ENCODE measurements at regions not wholly inside any gene's neighbourhood (a gene's known extent, or its start where the extent isn't known, plus 50 kb on each side); places are given as distances from the start of the nearest gene placed in this dataset.

DNA sequence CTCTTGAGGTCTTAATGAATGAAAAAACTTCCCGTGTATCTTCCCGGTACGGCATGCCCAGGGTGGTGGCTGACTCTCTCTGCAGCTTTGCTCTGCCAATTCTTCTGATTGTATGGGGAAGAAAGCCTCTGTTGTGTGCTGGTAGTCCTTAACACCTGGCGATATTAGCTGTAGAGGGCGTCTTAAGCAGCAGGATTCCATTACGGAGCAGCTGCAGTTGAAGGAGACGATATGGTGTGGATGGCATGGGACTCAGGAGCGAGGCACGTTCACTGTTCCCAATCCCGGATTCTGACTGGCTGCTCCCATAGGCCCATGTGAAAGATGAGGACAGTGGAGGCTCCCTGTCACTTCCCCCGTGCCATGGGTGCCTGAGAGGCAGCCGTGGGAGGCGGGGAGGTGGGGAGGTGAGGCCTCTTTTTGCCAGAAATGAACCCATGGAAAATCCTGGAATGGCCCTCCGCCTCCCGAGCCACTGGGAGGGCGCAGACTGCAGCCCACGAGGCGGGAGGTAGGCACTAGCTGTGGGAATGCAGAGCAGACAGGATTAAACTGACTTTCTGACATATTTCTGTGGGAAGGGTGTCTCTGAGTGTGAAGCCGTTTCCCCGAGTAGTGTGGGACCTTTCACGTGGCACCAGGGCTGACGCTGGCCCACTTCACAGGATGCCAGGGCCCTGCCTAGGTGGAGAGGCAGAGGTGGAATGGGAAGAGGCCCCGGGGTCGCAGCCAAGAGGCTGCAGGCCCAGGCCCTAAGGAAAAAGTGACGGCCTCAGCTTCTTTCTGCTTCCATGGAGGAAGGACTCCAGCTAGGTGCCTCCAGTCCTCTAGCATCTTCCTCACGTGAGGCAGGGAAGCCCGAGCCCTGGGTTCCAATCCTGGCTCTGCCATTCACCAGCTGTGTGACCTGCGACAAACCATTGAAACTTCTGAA is 121.4 kb upstream of the CD82 start:
- H3K4me3 ChIP-seq (ENCODE audit: low read depth, low read length, poor library complexity, severe bottlenecking) = no peak overlapping the region
- no peak for DNase-seq (ENCODE audit: low spot score)
- POLR2A ChIA-PET (ENCODE audit: low non-redundant PET) = no interaction called here
- BruUV-seq (replicated peaks) = no TSS peak
- TF ChIP-seq, protein P1, sequence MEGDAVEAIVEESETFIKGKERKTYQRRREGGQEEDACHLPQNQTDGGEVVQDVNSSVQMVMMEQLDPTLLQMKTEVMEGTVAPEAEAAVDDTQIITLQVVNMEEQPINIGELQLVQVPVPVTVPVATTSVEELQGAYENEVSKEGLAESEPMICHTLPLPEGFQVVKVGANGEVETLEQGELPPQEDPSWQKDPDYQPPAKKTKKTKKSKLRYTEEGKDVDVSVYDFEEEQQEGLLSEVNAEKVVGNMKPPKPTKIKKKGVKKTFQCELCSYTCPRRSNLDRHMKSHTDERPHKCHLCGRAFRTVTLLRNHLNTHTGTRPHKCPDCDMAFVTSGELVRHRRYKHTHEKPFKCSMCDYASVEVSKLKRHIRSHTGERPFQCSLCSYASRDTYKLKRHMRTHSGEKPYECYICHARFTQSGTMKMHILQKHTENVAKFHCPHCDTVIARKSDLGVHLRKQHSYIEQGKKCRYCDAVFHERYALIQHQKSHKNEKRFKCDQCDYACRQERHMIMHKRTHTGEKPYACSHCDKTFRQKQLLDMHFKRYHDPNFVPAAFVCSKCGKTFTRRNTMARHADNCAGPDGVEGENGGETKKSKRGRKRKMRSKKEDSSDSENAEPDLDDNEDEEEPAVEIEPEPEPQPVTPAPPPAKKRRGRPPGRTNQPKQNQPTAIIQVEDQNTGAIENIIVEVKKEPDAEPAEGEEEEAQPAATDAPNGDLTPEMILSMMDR (conservative IDR thresholded peaks at IDR 0.05; ENCODE audit: low read depth, low read length) = no peak
- no peak for TF ChIP-seq EZH2 (IDR thresholded peaks at IDR 0.05; ENCODE audit: borderline replicate concordance, low read depth, low read length, poor library complexity, severe bottlenecking)
- peaks cover 5% of the 10 kb centered on the region for H3K27me3 ChIP-seq (replicated peaks; ENCODE audit: insufficient read depth, low read depth, low read length, poor library complexity)
- CTCF ChIA-PET = no interaction called here
- H3K36me3 ChIP-seq (ENCODE audit: insufficient read depth, low read length, poor library complexity, severe bottlenecking) = no peaks in the 10 kb centered on the region
- no peaks in the 10 kb centered on the region for H3K9me3 ChIP-seq (ENCODE audit: low read depth, low read length, poor library complexity, severe bottlenecking)
- H3K27ac ChIP-seq (ENCODE audit: low read depth, low read length, poor library complexity, severe bottlenecking) = no peak overlapping the region
- no peaks in the 10 kb centered on the region for H3K4me1 ChIP-seq (ENCODE audit: insufficient read depth, low read length, poor library complexity, severe bottlenecking)
- intact Hi-C loops (cut with micrococcal nuclease; ENCODE audit: unreplicated experiment) = no loop called here

DNA sequence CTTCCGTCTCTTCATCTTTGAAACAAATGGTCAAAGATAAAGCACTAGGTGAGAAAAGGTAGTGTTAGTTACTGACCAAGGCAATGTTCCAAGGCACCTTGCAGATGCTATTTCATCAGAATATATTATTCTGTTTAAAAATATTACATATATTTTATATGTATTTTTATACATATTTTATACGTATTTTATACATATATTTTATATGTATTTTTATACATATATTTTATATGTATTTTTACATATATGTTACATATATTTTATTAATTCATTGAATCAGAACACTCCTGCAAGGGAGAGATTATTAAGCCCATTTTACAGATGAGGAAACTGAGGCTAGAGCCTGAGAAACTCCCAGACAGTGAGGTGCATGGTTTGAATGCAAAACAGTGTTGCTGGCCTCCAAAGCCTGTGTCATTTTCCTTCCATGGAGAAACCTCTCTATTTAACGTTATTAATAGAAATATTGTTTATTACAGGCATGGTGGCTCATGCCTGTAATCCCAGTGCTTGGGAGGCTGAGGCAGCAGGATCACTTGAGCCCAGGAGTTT is 120.6 kb upstream of the CD82 start:
- no peak for DNase-seq (ENCODE audit: low spot score)
- POLR2A ChIA-PET (ENCODE audit: low non-redundant PET) = no interaction called here
- Histone ChIP-seq H3K4me1 (ENCODE audit: insufficient read depth, low read length, poor library complexity, severe bottlenecking) (no peaks in the 10 kb centered on the region), H3K27me3 (replicated peaks; ENCODE audit: insufficient read depth, low read depth, low read length, poor library complexity) (peaks cover 2% of the 10 kb centered on the region), H3K36me3 (ENCODE audit: insufficient read depth, low read length, poor library complexity, severe bottlenecking) (no peaks in the 10 kb centered on the region), H3K27ac (ENCODE audit: low read depth, low read length, poor library complexity, severe bottlenecking) (no peak overlapping the region), H3K4me3 (ENCODE audit: low read depth, low read length, poor library complexity, severe bottlenecking) (no peak overlapping the region), H3K9me3 (ENCODE audit: low read depth, low read length, poor library complexity, severe bottlenecking) (no peaks in the 10 kb centered on the region)
- intact Hi-C loops (cut with micrococcal nuclease; ENCODE audit: unreplicated experiment) = no loop called here
- CTCF ChIA-PET = no interaction called here
- BruUV-seq (replicated peaks) = no TSS peak
- no peak for TF ChIP-seq EZH2 (IDR thresholded peaks at IDR 0.05; ENCODE audit: borderline replicate concordance, low read depth, low read length, poor library complexity, severe bottlenecking)
- TF ChIP-seq, protein P1 (conservative IDR thresholded peaks at IDR 0.05; ENCODE audit: low read depth, low read length) = no peak

DNA sequence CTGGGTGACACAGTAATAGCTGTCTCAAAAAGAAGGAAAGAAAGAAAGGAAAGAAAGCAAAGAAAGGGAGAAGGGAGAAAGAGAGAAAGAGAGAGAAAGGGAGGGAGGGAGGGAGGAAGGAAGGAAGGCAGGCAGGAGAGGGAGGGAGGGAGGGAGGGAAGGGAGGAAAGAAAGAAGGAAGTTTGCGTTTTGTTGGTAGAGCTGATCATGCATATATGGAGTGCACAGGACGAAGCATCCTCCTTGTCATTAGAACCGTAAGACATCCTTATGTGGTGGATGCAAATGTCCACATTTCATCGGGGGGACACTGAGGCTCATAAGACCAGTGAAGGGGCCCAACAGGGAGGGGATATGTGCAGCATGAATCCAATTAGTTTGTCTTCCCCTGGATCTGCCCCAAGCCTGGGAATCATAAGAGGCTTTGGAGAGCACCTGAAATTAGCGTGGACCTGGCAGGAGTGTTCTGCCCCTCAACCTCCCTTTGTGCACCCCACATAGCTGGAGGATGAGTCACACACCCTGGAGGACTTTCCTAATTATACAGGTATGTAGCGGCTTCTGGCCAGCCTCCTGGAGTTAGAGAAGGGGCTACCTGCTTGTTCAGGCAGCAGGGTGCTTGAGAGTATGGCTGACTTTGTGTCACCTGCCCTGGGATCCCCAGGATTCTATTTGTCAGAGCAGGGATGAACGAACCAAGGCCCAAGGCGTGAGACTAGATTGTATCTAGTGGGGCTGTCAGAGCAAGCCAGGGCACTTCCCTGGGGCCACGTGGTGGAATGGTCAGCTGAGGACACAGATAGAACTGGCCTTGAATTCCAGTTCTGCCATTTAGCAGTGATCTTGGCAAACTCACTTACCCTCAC is 119.7 kb upstream of the CD82 start:
- BruUV-seq (replicated peaks) = no TSS peak
- Histone ChIP-seq H3K4me3 (ENCODE audit: low read depth, low read length, poor library complexity, severe bottlenecking) (no peak overlapping the region), H3K36me3 (ENCODE audit: insufficient read depth, low read length, poor library complexity, severe bottlenecking) (no peaks in the 10 kb centered on the region), H3K4me1 (ENCODE audit: insufficient read depth, low read length, poor library complexity, severe bottlenecking) (no peaks in the 10 kb centered on the region), H3K9me3 (ENCODE audit: low read depth, low read length, poor library complexity, severe bottlenecking) (no peaks in the 10 kb centered on the region), H3K27me3 (replicated peaks; ENCODE audit: insufficient read depth, low read depth, low read length, poor library complexity) (no peaks in the 10 kb centered on the region), H3K27ac (ENCODE audit: low read depth, low read length, poor library complexity, severe bottlenecking) (no peak overlapping the region)
- intact Hi-C loops (cut with micrococcal nuclease; ENCODE audit: unreplicated experiment) = no loop called here
- no peak for DNase-seq (ENCODE audit: low spot score)
- TF ChIP-seq EZH2 (IDR thresholded peaks at IDR 0.05; ENCODE audit: borderline replicate concordance, low read depth, low read length, poor library complexity, severe bottlenecking) = no peak
- TF ChIP-seq, protein P1 (conservative IDR thresholded peaks at IDR 0.05; ENCODE audit: low read depth, low read length) = no peak
- CTCF ChIA-PET = no interaction called here
- POLR2A ChIA-PET (ENCODE audit: low non-redundant PET) = no interaction called here
